ENCODE measurements at regions not wholly inside any gene's neighbourhood (a gene's known extent, or its start where the extent isn't known, plus 50 kb on each side); places are given as distances from the start of the nearest gene placed in this dataset.

- Histone ChIP-seq H3K9ac (no peak overlapping the region), H3K27ac (ENCODE audit: low read depth in 2 of 2, low read length in 1 of 2) (no peak overlapping the region), H3K36me3 (replicated peaks in 1 of 2; ENCODE audit: control insufficient read depth in 1 of 2, insufficient read depth in 2 of 2, low read length in 1 of 2) (no peaks in the 10 kb centered on the region), H3K9me3 (no peaks in the 10 kb centered on the region), H3K4me3 (ENCODE audit: low read depth in 2 of 2, low read length in 1 of 2) (no peak overlapping the region), H4K20me1 (ENCODE audit: insufficient read depth) (no peaks in the 10 kb centered on the region), H3K4me1 (ENCODE audit: control insufficient read depth in 1 of 2, insufficient read depth in 2 of 2, low read depth in 1 of 2, low read length in 1 of 2) (peaks cover 0 to 7% of the 10 kb centered on the region in 2 experiments; a peak in 1 of 4 replicates), H3K9me2 (no peaks in the 10 kb centered on the region), H3K27me3 (ENCODE audit: insufficient read depth) (no peaks in the 10 kb centered on the region), H3K79me2 (ENCODE audit: insufficient read depth) (no peaks in the 10 kb centered on the region), H2AFZ (ENCODE audit: low read depth) (no peak overlapping the region), H3F3A (replicated peaks; ENCODE audit: insufficient read depth) (no peaks in the 10 kb centered on the region), H3K4me2 (no peak overlapping the region)
- no peak for TF ChIP-seq TAF1 (IDR thresholded peaks at IDR 0.05; ENCODE audit: borderline replicate concordance, low read depth, low read length)
- no peak for TF ChIP-seq NFIC (IDR thresholded peaks at IDR 0.05; ENCODE audit: borderline replicate concordance)
- TF ChIP-seq ELF1 (IDR thresholded peaks at IDR 0.05), result no peak
- TF ChIP-seq REST (IDR thresholded peaks at IDR 0.05; ENCODE audit: low read depth, low read length), result no peak
- TF ChIP-seq SIN3A (IDR thresholded peaks at IDR 0.05; ENCODE audit: borderline replicate concordance, low read depth, low read length), result no peak
- no peak for TF ChIP-seq FOSL2 (IDR thresholded peaks at IDR 0.05; ENCODE audit: borderline replicate concordance, low read depth)
- no peak for TF ChIP-seq YY1 (IDR thresholded peaks at IDR 0.05; ENCODE audit: low read depth)
- TF ChIP-seq RAD21 (IDR thresholded peaks at IDR 0.05; ENCODE audit: low read length), result no peak
- no peak for TF ChIP-seq IRF3 (IDR thresholded peaks at IDR 0.05; ENCODE audit: low read depth, low read length)
- TF ChIP-seq FOXM1 (IDR thresholded peaks at IDR 0.05; ENCODE audit: low read depth), result no peak
- no peak for TF ChIP-seq JUND (IDR thresholded peaks at IDR 0.05)
- TF ChIP-seq GABPA (IDR thresholded peaks at IDR 0.05; ENCODE audit: low read depth), result no peak
- TF ChIP-seq NRF1 (IDR thresholded peaks at IDR 0.05; ENCODE audit: low read depth, low read length), result no peak
- TF ChIP-seq RCOR1 (IDR thresholded peaks at IDR 0.05; ENCODE audit: low read length), result no peak
- TF ChIP-seq EZH2phosphoT487 (IDR thresholded peaks at IDR 0.05; ENCODE audit: borderline replicate concordance, low read depth), result no peak
- no peak for TF ChIP-seq USF1 (IDR thresholded peaks at IDR 0.05; ENCODE audit: borderline replicate concordance, low read depth)
- TF ChIP-seq POLR2AphosphoS5 (IDR thresholded peaks at IDR 0.05; ENCODE audit: low read depth, low read length), result no peak
- DNase-seq, result no peak
- 9% methylated on average over 3 of the region's 3 CpGs for WGBS (ENCODE audit: low lambda C conversion rate)
- POLR2A ChIA-PET, result no interaction called here
- CTCF ChIA-PET, result no interaction called here
These were observed 106.0 kb downstream of the URB2 start for GRCh38 chr1:229732061-229732460.

Measured in SK-N-SH (cell line).